ENCODE measurements at regions not wholly inside any gene's neighbourhood (a gene's known extent, or its start where the extent isn't known, plus 50 kb on each side); places are given as distances from the start of the nearest gene placed in this dataset.

- TF ChIP-seq POLR2AphosphoS5 (IDR thresholded peaks at IDR 0.05; ENCODE audit: insufficient read depth in 1 of 2, low read depth in 1 of 2) (no peak), POLR2A (IDR thresholded peaks at IDR 0.05) (no peak), CTCF (IDR thresholded peaks at IDR 0.05) (no peak)
- no peak overlapping the region for H3K27ac ChIP-seq
- no peaks in the 10 kb centered on the region for H3K9me3 ChIP-seq
- no peak for DNase-seq (ENCODE audit: extremely low spot score in 2 of 2)
- intact Hi-C loops (cut with DNase I): no loop called here
- no peaks in the 10 kb centered on the region for H3K4me1 ChIP-seq
- no peak overlapping the region for H3K4me3 ChIP-seq
- no peaks in the 10 kb centered on the region for H3K36me3 ChIP-seq
- no peaks in the 10 kb centered on the region for H3K27me3 ChIP-seq
These were observed 55.6 kb upstream of the SPAG16 start for GRCh38 chr2:213228638-213229037.

GRCh38 chr2:213229814-213230213, 54.5 kb upstream of the SPAG16 start:
- H3K27ac ChIP-seq: no peak overlapping the region
- no peaks in the 10 kb centered on the region for H3K4me1 ChIP-seq
- no peak overlapping the region for H3K4me3 ChIP-seq
- intact Hi-C loops (cut with DNase I): no loop called here
- no peaks in the 10 kb centered on the region for H3K36me3 ChIP-seq
- no peaks in the 10 kb centered on the region for H3K27me3 ChIP-seq
- DNase-seq (ENCODE audit: extremely low spot score in 2 of 2): no peak
- TF ChIP-seq POLR2AphosphoS5 (IDR thresholded peaks at IDR 0.05; ENCODE audit: insufficient read depth in 1 of 2, low read depth in 1 of 2) (no peak), CTCF (IDR thresholded peaks at IDR 0.05) (no peak), POLR2A (IDR thresholded peaks at IDR 0.05) (no peak)
- H3K9me3 ChIP-seq: no peaks in the 10 kb centered on the region

- Histone ChIP-seq H3K36me3 (no peaks in the 10 kb centered on the region), H3K9me3 (no peaks in the 10 kb centered on the region), H3K4me1 (no peaks in the 10 kb centered on the region), H3K27me3 (no peaks in the 10 kb centered on the region), H3K27ac (no peak overlapping the region), H3K4me3 (no peak overlapping the region)
- intact Hi-C loops (cut with DNase I): no loop called here
- no peak for DNase-seq (ENCODE audit: extremely low spot score in 2 of 2)
- no peak for TF ChIP-seq POLR2A (IDR thresholded peaks at IDR 0.05)
- no peak for TF ChIP-seq POLR2AphosphoS5 (IDR thresholded peaks at IDR 0.05; ENCODE audit: insufficient read depth in 1 of 2, low read depth in 1 of 2)
- no peak for TF ChIP-seq CTCF (IDR thresholded peaks at IDR 0.05)
These were observed 52.3 kb upstream of the SPAG16 start for GRCh38 chr2:213231966-213232365.

- intact Hi-C loops (cut with DNase I): no loop called here
- DNase-seq (ENCODE audit: extremely low spot score in 2 of 2): no peak
- Histone ChIP-seq H3K36me3 (no peaks in the 10 kb centered on the region), H3K27ac (no peak overlapping the region), H3K9me3 (no peaks in the 10 kb centered on the region), H3K27me3 (no peaks in the 10 kb centered on the region), H3K4me3 (no peak overlapping the region), H3K4me1 (no peaks in the 10 kb centered on the region)
- TF ChIP-seq CTCF (IDR thresholded peaks at IDR 0.05): no peak
- TF ChIP-seq POLR2A (IDR thresholded peaks at IDR 0.05): no peak
- TF ChIP-seq POLR2AphosphoS5 (IDR thresholded peaks at IDR 0.05; ENCODE audit: insufficient read depth in 1 of 2, low read depth in 1 of 2): no peak
These were observed 51.4 kb upstream of the SPAG16 start for GRCh38 chr2:213232649-213233437.

Data from vagina (tissue), 2 donors.